Islet of Langerhans (tissue), 1 donor: ENCODE measurements at regions not wholly inside any gene's neighbourhood (a gene's known extent, or its start where the extent isn't known, plus 50 kb on each side); places are given as distances from the start of the nearest gene placed in this dataset.

Experiments used
- FAIRE-seq: peaks from one replicate; lab custom pipeline; 2011; peaks lifted over from hg19 to GRCh38; lab: Jason Lieb, UNC

GRCh38 chr13:83996415-83996814 is 114.1 kb upstream of the SLITRK1 start:
- no peak for FAIRE-seq

DNA sequence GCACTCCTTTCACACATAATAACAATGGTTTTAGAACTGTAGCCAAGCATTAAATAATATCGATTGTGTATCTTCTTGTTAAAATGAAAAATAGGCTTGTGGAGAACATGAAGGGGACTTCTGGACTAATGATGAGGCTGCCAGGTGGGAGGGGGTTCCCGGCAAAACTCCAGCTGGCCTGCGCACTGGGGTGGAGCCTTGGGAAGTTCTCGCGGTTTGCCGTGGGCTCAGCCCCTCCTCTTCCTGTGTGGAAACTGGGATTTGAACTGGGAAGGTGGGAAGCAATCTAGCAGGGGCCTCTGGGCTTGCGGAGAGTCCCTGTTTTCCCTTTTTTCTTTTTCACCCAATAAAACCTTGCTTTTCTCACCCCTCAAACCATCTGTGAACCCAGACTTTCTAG is 113.7 kb upstream of the SLITRK1 start:
- no peak for FAIRE-seq

DNA sequence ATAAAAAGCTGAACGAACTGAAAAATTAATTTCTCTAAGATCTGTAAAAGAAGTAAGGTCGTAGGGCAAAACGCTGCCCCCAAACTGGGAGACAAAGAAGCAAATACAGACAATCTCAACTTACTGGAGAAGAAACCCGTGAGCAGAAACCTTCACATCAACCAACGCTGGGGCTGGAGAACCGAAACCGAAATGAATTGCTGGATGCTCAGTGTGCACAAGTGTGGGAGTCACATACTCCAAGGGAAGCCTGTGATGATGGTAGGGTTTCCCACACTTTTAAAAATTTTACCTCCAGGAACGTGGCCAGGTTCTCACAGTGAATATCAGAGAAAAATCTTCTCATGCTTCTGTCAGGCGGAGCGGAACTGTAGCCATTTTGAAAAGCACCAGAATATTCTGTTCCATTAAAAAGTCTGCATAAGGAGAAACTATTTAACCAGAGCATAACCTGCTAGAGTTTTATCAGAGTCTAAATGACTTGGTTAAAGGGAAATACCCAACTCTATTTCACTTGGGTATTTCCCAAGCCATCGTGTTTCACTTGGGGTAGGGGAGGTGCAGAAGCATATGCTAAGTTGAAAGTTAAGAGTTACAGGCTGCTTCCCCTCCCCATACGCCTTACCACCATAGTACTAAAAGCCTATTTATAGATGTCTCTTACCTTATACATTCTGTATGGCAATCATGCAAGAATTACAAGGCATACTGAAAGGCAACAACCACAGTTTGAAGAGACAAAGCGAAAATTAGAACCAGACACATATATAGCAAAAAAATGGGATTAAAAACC is 110.5 kb upstream of the SLITRK1 start:
- FAIRE-seq: no peak

DNA sequence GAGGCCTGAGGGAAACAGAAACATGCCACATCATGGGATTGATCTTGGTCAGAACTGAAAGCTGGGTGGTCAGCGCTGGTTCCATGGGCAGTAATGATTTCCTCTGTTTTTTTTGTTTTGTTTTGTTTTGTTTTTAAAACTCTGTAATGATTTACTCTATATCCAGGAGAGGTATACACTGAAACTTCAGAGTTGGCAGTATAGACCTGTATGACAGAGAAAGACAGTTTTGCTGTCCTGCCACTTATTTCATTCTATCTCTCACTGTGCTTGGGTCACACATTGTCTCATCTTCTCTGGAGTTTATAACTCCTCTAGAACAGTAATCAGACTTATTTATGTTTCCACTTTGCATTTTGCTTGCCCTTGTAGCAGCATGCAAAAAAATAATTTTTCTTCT is 105.1 kb upstream of the SLITRK1 start:
- FAIRE-seq: no peak

GRCh38 chr13:83984793-83985192 is 102.5 kb upstream of the SLITRK1 start:
- FAIRE-seq: no peak

DNA sequence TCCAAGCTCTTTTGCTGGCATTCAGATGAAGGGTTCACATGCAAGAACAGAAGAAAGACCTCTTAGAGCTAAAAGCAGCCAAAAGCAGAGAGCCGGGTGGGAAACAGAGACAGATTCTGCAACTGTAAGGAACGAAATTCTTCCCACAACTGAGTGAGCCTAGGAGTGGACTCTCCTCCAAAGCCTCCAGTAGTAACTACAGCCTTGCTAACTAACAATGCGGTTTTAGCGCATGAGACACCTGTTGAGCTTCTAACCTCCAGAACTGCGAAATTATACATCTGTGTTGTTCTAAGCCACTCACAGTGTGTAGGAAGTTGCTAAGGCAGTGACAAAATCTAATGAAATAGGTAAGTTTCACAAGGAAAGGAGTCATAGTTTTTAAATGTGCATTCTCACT is 98.1 kb upstream of the SLITRK1 start:
- no peak for FAIRE-seq

DNA sequence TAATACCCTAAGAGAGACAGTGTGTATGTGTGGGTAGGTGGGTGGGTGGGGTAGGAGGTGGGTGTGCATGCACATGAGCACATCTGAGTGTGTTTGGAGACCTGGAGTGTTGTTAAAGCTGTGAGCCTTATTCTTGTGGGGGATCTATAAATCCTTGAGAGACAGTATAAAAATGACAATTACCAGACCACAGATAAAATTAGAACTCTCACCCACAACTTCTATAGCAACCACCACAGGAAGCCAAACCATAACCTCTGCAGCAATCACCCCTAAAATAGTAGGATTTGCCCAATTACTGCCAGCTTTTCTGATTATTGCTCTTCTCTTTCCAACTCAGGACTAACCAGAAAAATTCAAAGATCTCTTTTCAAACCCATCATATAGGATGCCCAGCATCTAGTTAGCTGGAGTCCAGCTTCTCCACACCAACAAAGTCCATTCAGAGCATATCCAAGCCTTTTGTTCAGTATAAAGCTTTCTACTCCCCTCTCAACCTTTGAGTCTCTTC is 93.4 kb upstream of the SLITRK1 start:
- no peak for FAIRE-seq

DNA sequence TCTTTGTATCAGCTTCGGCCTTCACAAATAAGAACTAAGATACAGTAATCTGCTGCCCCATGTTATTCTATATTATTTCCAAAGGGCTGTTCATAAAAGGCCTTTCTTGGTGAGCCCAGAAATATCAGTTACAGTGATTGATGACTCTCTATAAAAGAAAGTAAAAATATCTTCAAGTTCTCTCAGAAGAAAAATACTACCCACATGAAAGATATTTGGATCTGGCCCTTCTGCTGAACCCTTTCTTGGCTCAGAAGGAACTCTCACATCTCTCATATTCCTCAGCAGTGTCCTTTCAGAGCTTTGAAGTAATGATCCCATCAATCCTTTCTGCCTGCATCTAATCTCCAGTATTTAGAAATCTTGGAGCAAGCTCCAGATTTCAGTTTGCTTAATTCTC is 76.3 kb upstream of the SLITRK1 start:
- no peak for FAIRE-seq

- no peak for FAIRE-seq
Observed at GRCh38 chr13:83955011-83955410, 72.7 kb upstream of the SLITRK1 start.

- no peak for FAIRE-seq
Observed at GRCh38 chr13:83953916-83954315, 71.6 kb upstream of the SLITRK1 start.

DNA sequence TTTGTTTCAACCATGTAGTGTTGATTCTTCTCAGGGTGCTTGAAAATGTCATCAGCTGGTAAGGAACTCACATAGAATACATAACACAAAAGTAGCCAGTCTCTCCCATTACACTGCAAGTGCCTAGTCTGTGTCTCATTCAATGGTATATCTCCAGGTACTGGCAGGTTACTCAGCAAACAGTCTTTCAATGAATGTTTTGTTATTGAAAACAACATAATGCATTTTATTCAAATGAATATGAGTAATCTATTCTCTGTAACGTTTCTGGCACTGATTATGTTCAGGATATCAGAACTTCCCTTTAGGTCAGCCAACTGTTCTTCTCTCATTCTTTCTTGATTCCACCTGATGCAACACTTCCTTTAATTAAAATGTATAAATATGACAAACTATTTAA is 68.0 kb upstream of the SLITRK1 start:
- FAIRE-seq: no peak

GRCh38 chr13:83943530-83944279 is 61.4 kb upstream of the SLITRK1 start:
- FAIRE-seq: peak; percentile 75

- no peak for FAIRE-seq
Observed at GRCh38 chr13:83941701-83942335, 59.5 kb upstream of the SLITRK1 start.

DNA sequence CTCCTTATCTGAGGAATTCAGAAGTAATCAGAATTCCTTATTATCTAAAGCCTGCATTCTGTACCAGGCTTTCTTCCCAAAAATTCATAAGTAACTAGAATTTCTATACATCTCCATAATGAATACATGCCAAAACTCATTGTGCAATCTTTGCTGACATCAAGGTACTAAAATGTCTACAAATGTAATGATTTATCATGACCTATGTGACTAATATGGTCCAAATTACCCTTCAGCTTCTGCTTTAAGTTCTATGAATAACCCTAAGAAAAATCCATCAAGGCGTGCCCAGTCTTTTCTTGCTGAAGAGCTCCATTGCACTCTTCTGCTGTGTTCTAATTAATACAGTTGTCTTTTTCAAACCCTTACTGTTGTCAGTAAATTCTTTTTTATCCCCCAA is 58.5 kb upstream of the SLITRK1 start:
- no peak for FAIRE-seq

DNA sequence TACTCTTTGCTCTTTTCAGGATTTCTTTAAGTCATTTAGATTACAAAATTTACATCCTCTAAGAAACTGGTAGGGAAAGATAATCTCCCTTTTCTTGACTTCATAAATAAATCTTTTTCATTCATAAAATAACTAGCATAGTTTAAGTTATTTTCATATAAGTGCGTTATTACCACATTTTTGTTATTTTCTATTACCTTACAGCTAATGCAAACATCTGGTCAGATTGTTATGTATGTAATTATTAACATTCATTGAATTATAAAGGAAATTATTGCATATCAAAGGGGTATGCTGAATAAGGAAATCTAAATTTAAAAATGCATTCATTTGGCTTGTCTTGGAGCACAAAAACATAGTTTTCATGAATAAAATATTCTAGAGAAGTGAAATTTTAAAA is 55.3 kb upstream of the SLITRK1 start:
- no peak for FAIRE-seq

- FAIRE-seq: no peak
Observed at GRCh38 chr13:83935566-83935965, 53.3 kb upstream of the SLITRK1 start.
